ENCODE measurements at regions not wholly inside any gene's neighbourhood (a gene's known extent, or its start where the extent isn't known, plus 50 kb on each side); places are given as distances from the start of the nearest gene placed in this dataset.

- TF ChIP-seq CTCF (IDR thresholded peaks at IDR 0.05; ENCODE audit: poor library complexity, severe bottlenecking), result no peak
- no peak overlapping the region for H3K4me3 ChIP-seq (ENCODE audit: severe bottlenecking)
- DNase-seq (ENCODE audit: low spot score) (no peak), ATAC-seq (ENCODE audit: low read depth) (no peak)
- H3K36me3 ChIP-seq (ENCODE audit: low read depth), result no peaks in the 10 kb centered on the region
- H3K4me1 ChIP-seq (ENCODE audit: insufficient read depth, poor library complexity, severe bottlenecking), result no peaks in the 10 kb centered on the region
- H3K9me3 ChIP-seq (ENCODE audit: severe bottlenecking), result no peaks in the 10 kb centered on the region
- no peaks in the 10 kb centered on the region for H3K27me3 ChIP-seq (ENCODE audit: insufficient read depth, poor library complexity, severe bottlenecking)
- H3K27ac ChIP-seq (ENCODE audit: poor library complexity, severe bottlenecking), result no peak overlapping the region
These were observed 584.3 kb upstream of the KLF4 start for GRCh38 chr9:108073823-108074222.

- H3K4me1 ChIP-seq (ENCODE audit: insufficient read depth, poor library complexity, severe bottlenecking), result no peaks in the 10 kb centered on the region
- H3K27ac ChIP-seq (ENCODE audit: poor library complexity, severe bottlenecking), result no peak overlapping the region
- DNase-seq (ENCODE audit: low spot score), result no peak
- no peaks in the 10 kb centered on the region for H3K9me3 ChIP-seq (ENCODE audit: severe bottlenecking)
- ATAC-seq (ENCODE audit: low read depth), result no peak
- H3K36me3 ChIP-seq (ENCODE audit: low read depth), result no peaks in the 10 kb centered on the region
- H3K27me3 ChIP-seq (ENCODE audit: insufficient read depth, poor library complexity, severe bottlenecking), result no peaks in the 10 kb centered on the region
- no peak overlapping the region for H3K4me3 ChIP-seq (ENCODE audit: severe bottlenecking)
- TF ChIP-seq CTCF (IDR thresholded peaks at IDR 0.05; ENCODE audit: poor library complexity, severe bottlenecking), result no peak
These were observed 583.2 kb upstream of the KLF4 start for GRCh38 chr9:108072740-108073139.

- Histone ChIP-seq H3K4me1 (ENCODE audit: insufficient read depth, poor library complexity, severe bottlenecking) (no peaks in the 10 kb centered on the region), H3K27ac (ENCODE audit: poor library complexity, severe bottlenecking) (no peak overlapping the region), H3K36me3 (ENCODE audit: low read depth) (no peaks in the 10 kb centered on the region), H3K4me3 (ENCODE audit: severe bottlenecking) (no peak overlapping the region), H3K9me3 (ENCODE audit: severe bottlenecking) (no peaks in the 10 kb centered on the region), H3K27me3 (ENCODE audit: insufficient read depth, poor library complexity, severe bottlenecking) (no peaks in the 10 kb centered on the region)
- DNase-seq (ENCODE audit: low spot score) (no peak), ATAC-seq (ENCODE audit: low read depth) (no peak)
- no peak for TF ChIP-seq CTCF (IDR thresholded peaks at IDR 0.05; ENCODE audit: poor library complexity, severe bottlenecking)
These were observed 581.3 kb upstream of the KLF4 start for GRCh38 chr9:108070861-108071260.

DNA sequence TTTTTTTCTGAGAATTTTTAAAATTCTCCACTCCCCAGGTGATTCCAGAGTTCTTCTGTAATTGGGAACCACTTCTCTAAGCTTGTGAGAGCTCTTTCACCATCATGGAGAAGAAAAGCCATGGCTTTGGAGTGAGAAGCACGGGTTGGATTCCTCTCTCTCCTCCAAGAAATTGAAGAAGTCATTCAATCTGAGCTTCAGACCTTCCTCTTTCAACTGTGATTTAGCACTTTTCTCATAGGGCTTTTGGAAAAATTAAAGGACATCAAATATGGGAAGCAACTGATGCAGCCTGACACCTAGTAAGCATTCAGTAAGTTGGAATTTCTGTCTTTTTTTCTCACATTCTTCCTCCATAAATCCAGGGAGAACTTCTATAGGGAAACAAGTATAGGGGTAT lies 580.4 kb upstream of the KLF4 start:
- no peaks in the 10 kb centered on the region for H3K27me3 ChIP-seq (ENCODE audit: insufficient read depth, poor library complexity, severe bottlenecking)
- DNase-seq (ENCODE audit: low spot score), result no peak
- ATAC-seq (ENCODE audit: low read depth), result no peak
- no peak overlapping the region for H3K4me3 ChIP-seq (ENCODE audit: severe bottlenecking)
- no peaks in the 10 kb centered on the region for H3K9me3 ChIP-seq (ENCODE audit: severe bottlenecking)
- no peak overlapping the region for H3K27ac ChIP-seq (ENCODE audit: poor library complexity, severe bottlenecking)
- H3K4me1 ChIP-seq (ENCODE audit: insufficient read depth, poor library complexity, severe bottlenecking), result no peaks in the 10 kb centered on the region
- no peaks in the 10 kb centered on the region for H3K36me3 ChIP-seq (ENCODE audit: low read depth)
- TF ChIP-seq CTCF (IDR thresholded peaks at IDR 0.05; ENCODE audit: poor library complexity, severe bottlenecking), result no peak

GRCh38 chr9:108062680-108063079 lies 573.1 kb upstream of the KLF4 start:
- H3K27ac ChIP-seq (ENCODE audit: poor library complexity, severe bottlenecking), result no peak overlapping the region
- no peaks in the 10 kb centered on the region for H3K9me3 ChIP-seq (ENCODE audit: severe bottlenecking)
- DNase-seq (ENCODE audit: low spot score) (no peak), ATAC-seq (ENCODE audit: low read depth) (no peak)
- no peak overlapping the region for H3K4me3 ChIP-seq (ENCODE audit: severe bottlenecking)
- no peaks in the 10 kb centered on the region for H3K36me3 ChIP-seq (ENCODE audit: low read depth)
- H3K4me1 ChIP-seq (ENCODE audit: insufficient read depth, poor library complexity, severe bottlenecking), result peaks cover 9% of the 10 kb centered on the region
- no peaks in the 10 kb centered on the region for H3K27me3 ChIP-seq (ENCODE audit: insufficient read depth, poor library complexity, severe bottlenecking)
- no peak for TF ChIP-seq CTCF (IDR thresholded peaks at IDR 0.05; ENCODE audit: poor library complexity, severe bottlenecking)

All from RWPE2 (cell line).